OCI-LY7 (cell line): ENCODE measurements at regions not wholly inside any gene's neighbourhood (a gene's known extent, or its start where the extent isn't known, plus 50 kb on each side); places are given as distances from the start of the nearest gene placed in this dataset.

Experiments used
- CTCF ChIP-seq: fragments of 200-600 bp; sonication (generic); conservative IDR thresholded peaks from 2 replicates; pipeline ENCODE4 v1.5.1; 2014; ENCODE audit warnings: mild to moderate bottlenecking, antibody characterized with exemption, low read length, moderate library complexity, mixed read lengths
- EZH2phosphoT487 ChIP-seq: fragments of 200-600 bp; sonication (generic); IDR thresholded peaks from 2 replicates; pipeline ENCODE4 v1.6.1; 2018; ENCODE audit warnings: low read depth, borderline replicate concordance, mild to moderate bottlenecking, mixed run types, antibody characterized with exemption, low read length, moderate library complexity, mixed read lengths

GRCh38 chr3:73176941-73177340, 115.5 kb downstream of the EBLN2 start:
- TF ChIP-seq CTCF (no peak), EZH2phosphoT487 (no peak)
